ENCODE measurements at regions not wholly inside any gene's neighbourhood (a gene's known extent, or its start where the extent isn't known, plus 50 kb on each side); places are given as distances from the start of the nearest gene placed in this dataset.

DNA sequence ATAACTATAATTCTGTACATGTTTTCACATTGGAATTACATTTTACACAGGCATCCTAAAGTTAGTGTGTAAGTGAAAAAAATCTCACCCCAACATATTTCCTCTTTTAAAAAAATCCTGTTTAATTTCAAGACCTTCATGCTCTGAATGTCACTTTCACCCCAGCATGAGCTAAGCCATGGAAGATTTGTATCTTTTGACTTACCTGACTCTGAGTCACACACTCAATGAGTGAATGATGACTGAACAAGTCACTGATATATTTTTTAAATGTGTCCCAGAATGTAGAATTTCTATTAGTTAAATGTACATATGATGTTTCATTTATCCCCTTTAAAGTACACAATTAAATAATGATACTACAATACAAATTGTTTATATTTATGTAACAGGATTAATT lies 199.9 kb upstream of the RBMS3 start:
- DNase-seq (ENCODE audit: low read depth in 1 of 2, low spot score in 1 of 2), result no peak
- no peak for TF ChIP-seq JUND (IDR thresholded peaks at IDR 0.05; ENCODE audit: low read depth)
- in situ Hi-C loops (cut with HindIII; ENCODE audit: low pct_unique_long_range_greater_than_20kb, low sequenced_read_pairs), result no loop called here

GRCh38 chr3:29083081-29083480 lies 197.8 kb upstream of the RBMS3 start:
- no peak for TF ChIP-seq JUND (IDR thresholded peaks at IDR 0.05; ENCODE audit: low read depth)
- DNase-seq (ENCODE audit: low read depth in 1 of 2, low spot score in 1 of 2), result peak in 1 of 2 experiments; percentile 11
- in situ Hi-C loops (cut with HindIII; ENCODE audit: low pct_unique_long_range_greater_than_20kb, low sequenced_read_pairs), result no loop called here

GRCh38 chr3:29083676-29084075 lies 197.2 kb upstream of the RBMS3 start:
- in situ Hi-C loops (cut with HindIII; ENCODE audit: low pct_unique_long_range_greater_than_20kb, low sequenced_read_pairs), result no loop called here
- DNase-seq (ENCODE audit: low read depth in 1 of 2, low spot score in 1 of 2), result no peak
- TF ChIP-seq JUND (IDR thresholded peaks at IDR 0.05; ENCODE audit: low read depth), result no peak

- no peak for TF ChIP-seq JUND (IDR thresholded peaks at IDR 0.05; ENCODE audit: low read depth)
- no peak for DNase-seq (ENCODE audit: low read depth in 1 of 2, low spot score in 1 of 2)
- in situ Hi-C loops (cut with HindIII; ENCODE audit: low pct_unique_long_range_greater_than_20kb, low sequenced_read_pairs), result no loop called here
These were observed 192.3 kb upstream of the RBMS3 start for GRCh38 chr3:29088579-29088978.

GRCh38 chr3:29090912-29091597 lies 189.8 kb upstream of the RBMS3 start:
- in situ Hi-C loops (cut with HindIII; ENCODE audit: low pct_unique_long_range_greater_than_20kb, low sequenced_read_pairs), result no loop called here
- TF ChIP-seq JUND (IDR thresholded peaks at IDR 0.05; ENCODE audit: low read depth), result no peak
- no peak for DNase-seq (ENCODE audit: low read depth in 1 of 2, low spot score in 1 of 2)

GRCh38 chr3:29091599-29092189 lies 189.2 kb upstream of the RBMS3 start:
- in situ Hi-C loops (cut with HindIII; ENCODE audit: low pct_unique_long_range_greater_than_20kb, low sequenced_read_pairs), result no loop called here
- TF ChIP-seq JUND (IDR thresholded peaks at IDR 0.05; ENCODE audit: low read depth), result no peak
- DNase-seq (ENCODE audit: low read depth in 1 of 2, low spot score in 1 of 2), result no peak

- in situ Hi-C loops (cut with HindIII; ENCODE audit: low pct_unique_long_range_greater_than_20kb, low sequenced_read_pairs), result no loop called here
- TF ChIP-seq JUND (IDR thresholded peaks at IDR 0.05; ENCODE audit: low read depth), result no peak
- no peak for DNase-seq (ENCODE audit: low read depth in 1 of 2, low spot score in 1 of 2)
These were observed 188.5 kb upstream of the RBMS3 start for GRCh38 chr3:29092348-29092747.

DNA sequence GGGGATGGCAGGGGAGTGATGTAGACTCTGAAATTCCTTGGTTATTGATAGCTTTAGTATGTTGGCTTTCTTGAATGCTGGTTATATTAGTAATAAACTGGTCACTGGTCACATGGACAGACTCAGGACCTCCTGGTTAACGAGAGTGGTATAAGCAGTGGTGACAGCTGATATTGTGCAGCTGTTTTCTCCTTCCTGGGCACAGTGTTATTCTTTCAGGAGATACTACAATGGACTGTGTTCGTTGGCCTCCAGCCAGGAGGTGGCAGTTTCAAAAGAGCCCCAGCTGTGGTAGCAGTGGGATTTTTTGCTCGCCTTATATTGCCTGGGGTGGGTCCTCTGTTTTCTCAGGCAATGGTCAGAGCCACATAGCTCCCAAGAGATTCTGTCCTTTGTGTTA lies 181.6 kb upstream of the RBMS3 start:
- TF ChIP-seq JUND (IDR thresholded peaks at IDR 0.05; ENCODE audit: low read depth), result no peak
- DNase-seq (ENCODE audit: low read depth in 1 of 2, low spot score in 1 of 2), result no peak
- in situ Hi-C loops (cut with HindIII; ENCODE audit: low pct_unique_long_range_greater_than_20kb, low sequenced_read_pairs), result no loop called here

GRCh38 chr3:29099775-29100174 lies 181.1 kb upstream of the RBMS3 start:
- in situ Hi-C loops (cut with HindIII; ENCODE audit: low pct_unique_long_range_greater_than_20kb, low sequenced_read_pairs), result no loop called here
- no peak for DNase-seq (ENCODE audit: low read depth in 1 of 2, low spot score in 1 of 2)
- no peak for TF ChIP-seq JUND (IDR thresholded peaks at IDR 0.05; ENCODE audit: low read depth)

DNA sequence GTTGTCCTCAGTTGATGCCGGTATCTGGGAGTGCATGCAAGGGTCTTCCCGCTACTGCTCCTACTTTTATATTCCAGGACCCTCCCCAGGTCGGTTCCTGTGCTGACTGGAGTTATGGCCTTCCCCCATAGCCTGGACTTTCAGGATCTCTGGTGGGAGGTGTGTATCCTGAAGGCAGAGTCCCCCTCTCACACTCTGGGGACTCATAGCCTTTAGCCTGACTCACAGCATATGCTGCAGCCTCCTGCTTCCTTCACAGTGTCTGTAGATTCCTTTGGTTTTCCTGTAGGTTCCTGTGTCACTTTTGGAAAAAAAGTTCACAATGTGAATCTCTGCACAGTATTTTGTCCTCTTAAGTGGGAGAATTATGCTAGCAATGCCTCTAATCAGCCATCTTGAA lies 180.6 kb upstream of the RBMS3 start:
- no peak for TF ChIP-seq JUND (IDR thresholded peaks at IDR 0.05; ENCODE audit: low read depth)
- in situ Hi-C loops (cut with HindIII; ENCODE audit: low pct_unique_long_range_greater_than_20kb, low sequenced_read_pairs), result no loop called here
- DNase-seq (ENCODE audit: low read depth in 1 of 2, low spot score in 1 of 2), result no peak

DNA sequence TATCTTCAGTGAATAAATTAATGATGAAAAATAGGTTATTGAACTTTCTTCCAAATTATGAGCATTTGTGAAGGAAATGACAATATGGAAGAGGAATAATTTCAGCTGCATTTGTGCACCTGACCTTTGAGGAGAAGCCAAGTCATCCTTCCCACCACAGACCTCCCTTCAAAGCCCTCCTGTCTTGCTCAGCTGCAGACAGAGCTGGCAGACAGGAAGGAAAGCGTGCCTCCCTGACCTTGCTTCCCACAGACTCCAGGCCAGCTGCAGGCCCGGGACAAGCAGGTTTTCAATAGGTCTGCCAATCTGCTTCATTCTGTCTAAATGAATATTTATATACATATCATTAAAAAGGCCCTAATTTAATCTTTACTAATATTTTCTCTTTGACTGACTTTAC lies 152.9 kb upstream of the RBMS3 start:
- no peak for DNase-seq (ENCODE audit: low read depth in 1 of 2, low spot score in 1 of 2)
- in situ Hi-C loops (cut with HindIII; ENCODE audit: low pct_unique_long_range_greater_than_20kb, low sequenced_read_pairs), result no loop called here
- TF ChIP-seq JUND (IDR thresholded peaks at IDR 0.05; ENCODE audit: low read depth), result no peak

- in situ Hi-C loops (cut with HindIII; ENCODE audit: low pct_unique_long_range_greater_than_20kb, low sequenced_read_pairs), result no loop called here
- TF ChIP-seq JUND (IDR thresholded peaks at IDR 0.05; ENCODE audit: low read depth), result no peak
- peak in 1 of 2 experiments; percentile 15 for DNase-seq (ENCODE audit: low read depth in 1 of 2, low spot score in 1 of 2)
These were observed 143.3 kb upstream of the RBMS3 start for GRCh38 chr3:29137601-29138000.

- DNase-seq (ENCODE audit: low read depth in 1 of 2, low spot score in 1 of 2), result no peak
- in situ Hi-C loops (cut with HindIII; ENCODE audit: low pct_unique_long_range_greater_than_20kb, low sequenced_read_pairs), result no loop called here
- TF ChIP-seq JUND (IDR thresholded peaks at IDR 0.05; ENCODE audit: low read depth), result no peak
These were observed 142.7 kb upstream of the RBMS3 start for GRCh38 chr3:29138171-29138570.

DNA sequence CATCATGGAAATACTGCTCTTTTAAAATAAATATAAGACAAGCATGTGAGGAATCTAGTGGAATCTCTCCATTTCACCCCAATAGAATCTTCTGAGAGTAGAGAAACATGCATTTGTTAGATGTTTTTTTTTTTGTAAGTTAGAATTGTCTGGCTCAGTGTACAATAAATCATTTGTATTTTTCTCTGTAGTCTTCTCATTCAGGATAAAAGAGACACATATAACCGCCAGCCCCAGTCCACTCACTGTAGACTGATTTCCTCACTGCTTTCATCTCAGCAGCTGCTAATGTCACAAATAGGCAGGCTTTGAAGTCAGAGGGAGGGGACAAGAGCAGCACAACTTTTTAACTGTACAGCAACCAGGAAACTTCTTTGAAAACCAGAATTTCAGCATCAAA lies 140.2 kb upstream of the RBMS3 start:
- DNase-seq (ENCODE audit: low read depth in 1 of 2, low spot score in 1 of 2), result no peak
- in situ Hi-C loops (cut with HindIII; ENCODE audit: low pct_unique_long_range_greater_than_20kb, low sequenced_read_pairs), result no loop called here
- TF ChIP-seq JUND (IDR thresholded peaks at IDR 0.05; ENCODE audit: low read depth), result no peak

All from T47D (cell line).